C4-2B (cell line): ENCODE measurements at regions not wholly inside any gene's neighbourhood (a gene's known extent, or its start where the extent isn't known, plus 50 kb on each side); places are given as distances from the start of the nearest gene placed in this dataset.

Experiments used
- ZFX ChIP-seq: fragments of 450-650 bp; IDR thresholded peaks from 2 replicates; pipeline ENCODE4 v1.6.1; 2017
- TF ChIP-seq, protein P1 (sequence below): fragments of 450-650 bp; conservative IDR thresholded peaks from 2 replicates; pipeline ENCODE4 v1.5.1; 2017; ENCODE audit warnings: mild to moderate bottlenecking

DNA sequence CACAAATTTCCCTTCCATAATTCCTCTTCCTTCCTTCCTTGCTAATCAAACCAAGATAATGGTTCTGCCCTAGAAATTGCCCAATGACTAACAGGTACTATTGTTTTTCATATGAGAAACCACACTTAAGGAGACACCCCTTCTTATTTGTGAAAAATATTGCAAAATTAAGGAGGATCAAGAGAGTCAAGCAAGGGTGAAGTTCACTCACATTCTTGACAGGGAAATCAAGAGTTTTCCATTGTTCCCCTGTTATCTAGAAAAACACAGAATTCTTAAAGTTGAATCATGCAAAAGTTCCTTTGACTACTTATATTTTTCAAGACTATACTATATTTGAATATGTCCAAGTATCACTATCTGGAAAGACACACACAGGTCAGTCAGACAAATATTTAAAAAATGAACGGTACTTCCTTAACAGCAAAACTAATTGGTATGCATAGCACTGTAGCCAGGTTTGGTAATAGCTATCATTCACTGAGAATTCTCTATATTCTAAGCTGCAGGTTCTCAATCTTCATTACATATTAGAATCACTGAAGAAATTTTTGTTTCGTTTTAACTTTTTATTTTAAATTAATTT lies 897.2 kb downstream of the DIAPH3 start:
- TF ChIP-seq, protein P1, sequence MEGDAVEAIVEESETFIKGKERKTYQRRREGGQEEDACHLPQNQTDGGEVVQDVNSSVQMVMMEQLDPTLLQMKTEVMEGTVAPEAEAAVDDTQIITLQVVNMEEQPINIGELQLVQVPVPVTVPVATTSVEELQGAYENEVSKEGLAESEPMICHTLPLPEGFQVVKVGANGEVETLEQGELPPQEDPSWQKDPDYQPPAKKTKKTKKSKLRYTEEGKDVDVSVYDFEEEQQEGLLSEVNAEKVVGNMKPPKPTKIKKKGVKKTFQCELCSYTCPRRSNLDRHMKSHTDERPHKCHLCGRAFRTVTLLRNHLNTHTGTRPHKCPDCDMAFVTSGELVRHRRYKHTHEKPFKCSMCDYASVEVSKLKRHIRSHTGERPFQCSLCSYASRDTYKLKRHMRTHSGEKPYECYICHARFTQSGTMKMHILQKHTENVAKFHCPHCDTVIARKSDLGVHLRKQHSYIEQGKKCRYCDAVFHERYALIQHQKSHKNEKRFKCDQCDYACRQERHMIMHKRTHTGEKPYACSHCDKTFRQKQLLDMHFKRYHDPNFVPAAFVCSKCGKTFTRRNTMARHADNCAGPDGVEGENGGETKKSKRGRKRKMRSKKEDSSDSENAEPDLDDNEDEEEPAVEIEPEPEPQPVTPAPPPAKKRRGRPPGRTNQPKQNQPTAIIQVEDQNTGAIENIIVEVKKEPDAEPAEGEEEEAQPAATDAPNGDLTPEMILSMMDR: no peak
- TF ChIP-seq ZFX: no peak
